ENCODE measurements at regions not wholly inside any gene's neighbourhood (a gene's known extent, or its start where the extent isn't known, plus 50 kb on each side); places are given as distances from the start of the nearest gene placed in this dataset.

DNA sequence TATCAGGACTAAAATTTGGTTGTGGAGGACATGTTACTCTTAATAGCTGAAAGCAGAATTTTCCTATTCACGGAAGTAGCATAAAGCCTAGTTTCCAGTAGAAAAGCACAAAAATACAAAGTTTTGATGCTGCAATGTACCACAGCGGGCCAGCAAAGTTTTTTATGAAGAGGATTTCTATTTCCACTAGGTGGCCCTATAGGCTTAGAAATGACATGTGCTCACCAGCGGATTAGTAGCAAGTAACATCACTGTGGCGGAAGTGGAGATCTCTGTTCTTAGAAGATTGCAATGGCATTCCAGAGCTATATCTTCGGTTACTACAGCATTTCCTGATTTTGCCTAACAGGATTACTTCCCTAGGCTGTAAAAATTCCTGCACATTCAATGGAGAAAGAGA lies 1219.0 kb upstream of the EYS start:
- no peak for FAIRE-seq
- DNase-seq (ENCODE audit: insufficient read length, low spot score), result peak; percentile 2

DNA sequence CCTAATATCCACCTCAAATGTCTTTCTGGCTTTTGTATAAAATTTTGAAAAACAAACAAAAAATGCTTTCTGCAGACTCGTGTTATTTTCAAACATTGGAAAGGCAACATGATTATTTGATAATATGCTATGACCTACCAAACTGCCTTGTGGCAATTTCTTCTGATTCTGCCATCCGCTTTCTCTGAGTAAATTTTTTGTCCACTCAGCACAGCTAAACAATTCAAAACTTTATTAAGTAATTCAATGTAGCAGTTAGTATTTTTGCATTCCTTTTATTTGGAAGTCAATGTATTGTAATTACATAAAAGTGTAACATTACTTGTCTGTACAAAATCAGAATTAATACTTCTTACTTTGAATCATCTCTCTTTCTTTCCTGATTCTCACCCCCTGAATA lies 1206.6 kb upstream of the EYS start:
- no peak for FAIRE-seq
- no peak for DNase-seq (ENCODE audit: insufficient read length, low spot score)

DNA sequence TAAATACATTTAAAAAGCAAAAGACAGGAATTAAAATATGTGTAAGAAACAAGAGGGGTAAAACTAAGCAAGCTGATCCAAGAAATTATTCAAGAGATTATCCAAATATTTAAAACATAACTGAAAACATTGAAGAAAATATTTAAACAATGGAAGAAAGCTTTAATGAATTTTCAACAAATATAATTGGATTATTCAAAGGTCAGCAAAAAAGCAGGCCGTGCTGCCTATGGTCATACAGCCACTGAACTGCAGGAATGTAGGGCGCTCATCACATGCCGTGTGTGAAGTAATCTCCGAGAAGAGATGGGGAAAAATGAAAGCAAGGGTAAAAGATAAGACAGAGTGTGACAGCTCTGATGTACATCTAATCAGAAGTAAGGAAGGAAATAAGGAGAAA lies 1195.4 kb upstream of the EYS start:
- FAIRE-seq (no peak), DNase-seq (ENCODE audit: insufficient read length, low spot score) (no peak)

DNA sequence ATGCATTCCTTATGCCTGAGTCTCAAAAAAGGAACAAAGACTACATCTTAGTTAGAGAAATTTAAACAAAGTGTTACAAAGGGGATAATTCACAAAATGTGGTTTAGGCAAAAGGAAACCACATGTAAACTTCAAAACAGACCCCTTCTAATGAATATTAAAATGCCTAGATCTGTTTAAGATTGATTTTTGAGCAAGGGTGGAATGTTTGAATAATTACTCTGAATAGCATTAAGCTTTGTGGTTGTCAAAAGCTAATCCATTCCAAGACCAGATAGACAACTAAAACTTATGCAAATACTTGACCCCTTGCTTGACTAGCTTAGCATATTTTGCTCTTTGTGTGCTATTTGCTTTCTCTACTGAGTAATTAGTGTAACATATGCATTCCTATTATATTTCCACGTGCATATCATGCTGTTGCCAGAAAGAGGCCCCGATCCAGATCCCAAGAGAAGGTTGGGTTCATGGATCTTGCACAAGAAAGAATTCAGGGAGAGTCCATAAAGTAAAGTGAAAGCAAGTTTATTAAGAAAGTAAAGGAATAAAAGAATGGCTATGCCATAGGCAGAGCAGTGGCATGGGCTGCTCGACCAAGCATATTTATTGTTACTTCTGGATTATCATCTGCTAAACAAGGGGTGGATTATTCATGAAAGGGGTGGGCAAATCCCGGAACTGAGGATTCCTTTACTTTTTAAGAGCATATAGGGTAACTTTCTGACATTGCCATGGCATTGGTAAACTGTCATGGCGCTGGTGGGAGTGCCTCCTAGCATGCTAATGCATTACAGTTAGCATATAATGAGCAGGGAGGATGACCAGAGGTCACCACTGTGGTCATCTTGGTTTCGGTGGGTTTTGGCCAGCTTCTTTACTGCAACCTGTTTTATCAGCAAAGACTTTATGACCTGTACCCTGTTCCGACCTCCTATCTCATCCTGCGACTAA lies 1193.4 kb upstream of the EYS start:
- no peak for FAIRE-seq
- no peak for DNase-seq (ENCODE audit: insufficient read length, low spot score)

DNA sequence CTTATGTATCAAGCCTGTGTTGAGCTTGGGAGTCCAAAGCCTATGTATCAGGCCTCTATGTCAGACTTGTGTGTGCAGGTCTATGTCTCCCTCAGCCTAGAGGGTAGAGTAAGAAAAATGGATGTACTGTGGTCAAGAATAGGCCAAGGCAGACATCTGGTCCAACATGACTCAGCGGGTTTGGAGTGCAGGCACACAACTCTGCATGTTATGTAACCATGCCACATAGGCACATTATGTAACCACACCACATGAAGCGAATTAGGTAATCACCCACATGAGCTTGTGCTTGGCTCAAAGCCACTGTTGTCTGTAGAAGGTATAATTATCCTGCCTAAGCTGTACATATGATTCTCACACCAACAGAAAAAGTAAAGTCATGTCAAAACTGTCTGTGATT lies 1190.5 kb upstream of the EYS start:
- no peak for DNase-seq (ENCODE audit: insufficient read length, low spot score)
- FAIRE-seq, result no peak

DNA sequence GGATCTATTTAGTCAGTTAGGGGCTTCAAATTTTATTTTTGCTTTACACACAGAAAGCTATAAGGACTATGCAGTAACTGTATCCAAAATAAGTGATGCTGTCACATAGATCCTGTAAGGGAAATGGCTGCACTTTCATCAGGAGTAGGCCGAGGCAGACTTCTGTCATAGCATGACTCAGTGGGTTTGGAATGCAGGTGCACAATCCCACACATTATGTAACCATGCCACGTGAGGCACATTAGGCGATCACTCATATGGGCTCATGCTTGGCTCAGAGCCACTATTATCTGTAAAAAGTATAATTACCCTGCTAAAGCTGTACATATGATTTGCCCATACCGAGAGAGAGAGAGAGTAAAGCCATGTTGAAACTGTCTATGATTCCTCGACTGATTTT lies 1189.4 kb upstream of the EYS start:
- FAIRE-seq, result no peak

DNA sequence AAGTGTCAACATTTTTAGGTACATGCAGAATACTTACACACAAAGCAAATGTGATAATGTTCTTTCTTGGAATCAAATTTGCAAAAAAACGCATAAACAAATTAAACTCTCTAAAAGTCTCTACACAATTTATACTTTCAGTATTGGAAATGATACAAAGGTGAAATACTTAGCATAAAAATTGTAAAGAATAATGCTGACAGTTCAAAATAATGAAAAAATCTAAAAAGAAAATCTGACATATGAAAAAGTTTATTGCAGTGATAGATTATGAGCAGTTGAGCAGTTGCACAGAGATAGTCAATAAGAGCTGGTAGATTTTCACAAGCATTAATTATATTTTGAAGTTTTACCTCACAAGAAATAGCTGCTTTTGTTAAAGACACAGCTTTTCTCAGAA lies 1176.4 kb upstream of the EYS start:
- FAIRE-seq, result no peak
- DNase-seq (ENCODE audit: insufficient read length, low spot score), result no peak

More for the DNA sequence above, 1189.4 kb upstream of the EYS start:
- DNase-seq (ENCODE audit: insufficient read length, low spot score), result no peak

DNA sequence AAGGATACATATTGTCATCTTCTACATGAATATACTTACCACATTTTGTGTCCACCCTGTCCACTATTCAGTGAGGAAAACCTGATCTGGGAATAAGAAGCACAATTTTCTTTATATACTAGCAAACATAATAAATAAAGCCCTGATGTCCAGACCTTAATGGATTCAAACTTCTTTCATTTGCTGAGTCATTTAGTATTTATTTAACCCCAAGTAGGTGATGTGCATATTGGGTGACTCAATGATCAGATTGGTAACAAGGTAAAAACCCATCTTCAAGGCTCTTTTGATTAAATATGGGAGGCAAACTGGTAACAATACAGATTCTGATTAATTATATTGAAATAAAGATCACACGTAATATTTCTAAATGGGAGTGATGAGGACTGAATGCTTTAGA lies 1159.8 kb upstream of the EYS start:
- no peak for FAIRE-seq
- DNase-seq (ENCODE audit: insufficient read length, low spot score), result no peak

DNA sequence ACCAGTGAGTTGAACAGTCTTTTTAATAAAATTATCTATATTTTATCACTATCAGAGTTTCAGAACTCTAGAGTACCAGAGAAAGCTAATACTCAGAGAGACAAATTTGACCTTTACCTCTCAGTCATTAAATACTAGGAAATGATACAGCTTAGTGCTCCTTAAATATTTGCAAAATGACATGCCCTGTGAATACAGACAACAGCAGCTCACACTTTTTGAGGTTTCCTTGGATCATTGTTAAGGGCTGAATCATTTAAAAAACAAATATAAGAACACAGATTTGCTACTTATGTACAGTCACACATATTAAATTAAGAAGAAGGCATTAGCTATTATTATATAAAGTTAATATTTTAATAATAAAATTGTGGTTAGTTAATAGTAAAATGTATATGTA lies 1158.7 kb upstream of the EYS start:
- no peak for FAIRE-seq
- DNase-seq (ENCODE audit: insufficient read length, low spot score), result no peak

DNA sequence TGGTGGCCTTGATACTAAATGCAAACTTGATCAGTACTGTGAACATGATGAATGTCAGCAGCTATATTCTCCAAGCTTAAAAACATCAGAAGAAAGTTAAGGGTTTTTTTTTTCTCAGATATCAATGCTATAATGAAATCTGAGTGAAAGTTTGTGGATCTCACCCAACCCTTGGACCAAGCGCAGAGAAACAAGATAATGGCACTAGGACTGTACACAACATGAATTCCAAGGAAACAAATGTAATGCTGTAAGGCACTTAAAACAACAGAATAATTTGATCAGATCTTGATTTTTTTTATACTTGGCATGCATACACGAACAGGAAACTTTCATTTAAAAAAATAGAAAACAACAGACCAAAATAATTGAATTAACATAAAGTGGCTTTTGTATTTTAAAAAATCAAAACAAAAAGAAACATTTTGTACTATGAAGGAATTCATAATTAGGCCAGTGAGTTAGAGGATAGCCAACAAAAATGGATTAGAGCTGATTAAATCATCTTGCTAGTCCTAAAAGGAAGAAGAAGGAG lies 1154.0 kb upstream of the EYS start:
- no peak for FAIRE-seq
- DNase-seq (ENCODE audit: insufficient read length, low spot score), result no peak

DNA sequence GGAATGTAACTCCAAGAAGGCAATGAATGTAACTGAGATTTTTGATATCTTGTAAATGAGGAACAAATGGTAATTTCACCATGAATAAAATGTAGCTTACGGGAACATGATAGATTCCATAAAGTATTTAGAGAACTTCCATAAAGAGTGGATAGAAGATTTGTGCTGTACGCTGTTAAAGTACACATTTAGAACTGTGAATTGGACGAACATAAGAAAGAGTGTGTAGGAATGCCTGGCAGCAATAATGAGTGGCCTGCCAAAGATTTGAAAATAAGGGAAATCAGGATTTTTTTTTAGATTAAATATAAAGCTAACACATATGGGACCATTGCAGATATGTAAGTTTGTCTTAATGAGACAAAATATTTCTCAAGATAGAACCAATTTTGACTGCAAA lies 1153.3 kb upstream of the EYS start:
- DNase-seq (ENCODE audit: insufficient read length, low spot score), result no peak
- FAIRE-seq, result no peak

DNA sequence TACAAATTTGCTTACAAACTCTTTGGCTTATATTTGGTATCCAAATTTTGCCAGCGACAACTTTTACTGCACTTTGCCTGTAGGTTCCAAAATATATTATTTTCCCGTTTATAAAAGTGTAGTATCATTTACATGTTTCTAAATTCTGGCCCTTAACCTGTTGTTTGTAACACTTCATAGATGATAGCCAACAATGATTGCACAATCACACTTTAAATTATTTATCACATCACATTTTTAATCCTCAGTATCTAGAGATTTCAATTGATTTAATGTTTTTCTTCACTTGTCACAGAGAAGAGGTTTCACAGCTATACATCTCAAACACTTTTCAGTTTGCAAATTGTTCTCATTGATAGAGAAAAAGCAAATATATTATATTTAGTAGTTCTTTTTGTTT lies 1151.2 kb upstream of the EYS start:
- DNase-seq (ENCODE audit: insufficient read length, low spot score), result no peak
- FAIRE-seq, result no peak

DNA sequence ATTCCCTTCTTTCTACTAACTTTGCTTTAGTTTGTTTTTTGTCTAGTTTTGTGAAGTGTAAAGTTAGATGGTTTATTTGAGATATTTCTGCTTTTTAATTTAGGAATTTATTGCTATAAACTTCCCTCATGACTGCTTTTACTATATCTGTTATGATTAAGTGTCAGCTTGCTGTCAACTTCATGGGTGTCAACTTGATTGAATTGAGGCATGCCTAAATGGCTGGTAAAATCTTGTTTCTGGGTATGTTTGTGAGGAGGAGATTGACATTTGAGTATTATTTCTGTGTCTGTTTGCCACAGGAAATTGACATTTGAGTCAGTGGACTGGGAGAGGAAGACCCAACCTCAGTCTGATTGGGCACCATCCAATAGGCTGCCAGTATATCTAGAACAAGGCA lies 1147.0 kb upstream of the EYS start:
- DNase-seq (ENCODE audit: insufficient read length, low spot score) (no peak), FAIRE-seq (no peak)

DNA sequence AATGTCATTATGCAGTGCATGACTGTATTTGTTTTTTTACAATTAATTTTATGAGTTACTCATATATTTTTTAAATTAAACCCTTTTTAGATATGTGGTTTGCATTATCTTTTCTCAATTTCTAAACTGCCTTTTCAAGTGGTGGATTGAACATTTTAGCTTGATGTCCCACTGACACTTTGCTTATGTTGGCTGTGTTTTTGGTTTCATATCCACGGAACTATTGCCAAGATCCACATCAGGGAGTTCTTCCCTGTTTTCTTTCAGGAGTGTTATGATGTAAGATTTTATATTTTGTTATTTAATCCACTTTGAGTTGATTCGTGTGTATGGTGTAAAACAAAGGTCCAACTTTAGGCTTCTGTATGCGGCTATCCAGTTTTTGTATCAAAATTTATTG lies 1144.9 kb upstream of the EYS start:
- FAIRE-seq, result no peak
- DNase-seq (ENCODE audit: insufficient read length, low spot score), result no peak

DNA sequence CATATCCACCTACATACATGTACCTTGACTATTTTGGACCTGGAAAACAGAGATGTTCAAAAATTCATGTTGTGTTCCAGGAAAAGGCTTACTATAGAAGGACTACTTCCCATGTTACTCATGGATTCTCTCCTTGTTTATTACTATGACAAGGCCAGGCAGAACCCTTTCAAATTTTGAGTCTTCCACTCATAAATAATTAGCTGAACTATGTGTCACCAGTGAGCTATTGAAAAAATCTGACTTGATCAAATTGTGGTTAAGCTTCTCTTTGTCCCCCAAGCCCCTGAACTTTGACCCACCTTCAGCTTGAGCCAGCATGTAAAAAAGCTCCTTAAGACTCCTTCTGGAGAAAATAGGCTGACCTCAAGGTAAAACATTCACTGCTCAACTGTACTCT lies 1142.8 kb upstream of the EYS start:
- DNase-seq (ENCODE audit: insufficient read length, low spot score) (peak; percentile 1), FAIRE-seq (no peak)

DNA sequence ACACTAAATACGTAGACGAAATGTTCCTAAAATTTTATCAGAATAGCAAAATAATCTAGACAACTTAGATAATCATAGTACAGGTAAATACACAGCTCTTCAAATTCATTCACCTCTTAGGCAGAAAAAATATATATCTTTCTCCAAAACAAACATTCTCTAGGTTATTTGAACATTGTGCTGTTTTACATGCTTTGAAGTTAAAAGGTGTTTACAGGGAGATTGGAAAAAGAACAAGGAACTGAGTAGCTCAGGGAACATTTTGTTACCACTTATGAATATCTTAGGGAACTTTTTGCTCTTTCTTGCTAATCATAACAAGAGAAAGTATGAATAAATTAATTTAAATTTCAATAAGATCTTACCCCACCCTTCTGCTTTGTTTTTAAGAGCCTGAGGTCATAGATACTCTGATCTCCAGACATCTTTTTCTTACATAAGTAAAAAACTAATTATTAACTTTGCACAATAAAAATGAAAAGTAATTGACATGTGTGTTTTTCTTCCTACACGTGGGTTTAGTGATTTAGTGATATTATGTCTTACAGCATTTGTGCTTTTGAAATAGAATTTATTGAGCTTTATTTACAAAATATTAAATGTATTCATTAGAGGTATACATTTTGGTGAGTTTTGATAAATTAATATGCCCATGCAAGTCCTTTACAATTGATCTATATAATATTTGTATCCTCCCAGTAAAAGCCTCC lies 1141.4 kb upstream of the EYS start:
- no peak for DNase-seq (ENCODE audit: insufficient read length, low spot score)
- FAIRE-seq, result no peak

DNA sequence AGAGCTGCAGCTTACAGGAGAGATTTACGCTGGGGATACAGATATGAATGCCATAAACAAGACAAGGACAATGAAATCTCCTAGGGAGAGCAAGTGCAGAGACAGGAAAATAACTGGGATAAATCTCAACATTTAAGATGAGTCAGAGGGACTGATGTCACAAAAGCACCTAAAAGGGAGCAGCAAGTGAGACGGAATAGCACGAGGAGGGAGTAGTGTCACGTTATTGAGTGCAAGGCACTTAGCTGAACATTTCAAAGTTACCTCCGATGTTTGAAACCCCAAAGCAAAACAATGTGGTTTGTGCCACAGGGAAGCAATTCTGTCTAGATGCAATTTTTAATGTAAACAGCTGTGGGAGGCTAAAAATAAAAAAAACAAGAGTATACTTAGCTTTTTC lies 1131.7 kb upstream of the EYS start:
- no peak for DNase-seq (ENCODE audit: insufficient read length, low spot score)
- no peak for FAIRE-seq

DNA sequence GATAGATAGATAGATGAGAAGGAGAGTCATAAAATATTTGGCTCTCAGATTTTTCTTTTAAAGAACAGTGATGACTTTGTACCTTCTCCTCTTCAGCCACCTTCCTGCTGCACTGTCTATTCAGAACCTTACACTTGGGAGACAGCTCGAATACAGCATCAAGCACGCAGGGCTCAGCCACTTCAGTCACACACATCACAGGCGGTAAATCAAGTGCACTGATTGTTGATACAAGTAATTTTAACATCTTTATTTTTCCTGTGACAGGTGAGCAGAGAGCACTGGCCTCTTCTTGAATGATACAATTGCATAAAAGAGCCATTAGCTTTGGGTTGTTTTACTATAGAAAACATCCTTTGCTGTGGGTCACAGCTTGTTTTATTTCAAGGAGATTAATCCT lies 1118.5 kb upstream of the EYS start:
- DNase-seq (ENCODE audit: insufficient read length, low spot score) (no peak), FAIRE-seq (no peak)

DNA sequence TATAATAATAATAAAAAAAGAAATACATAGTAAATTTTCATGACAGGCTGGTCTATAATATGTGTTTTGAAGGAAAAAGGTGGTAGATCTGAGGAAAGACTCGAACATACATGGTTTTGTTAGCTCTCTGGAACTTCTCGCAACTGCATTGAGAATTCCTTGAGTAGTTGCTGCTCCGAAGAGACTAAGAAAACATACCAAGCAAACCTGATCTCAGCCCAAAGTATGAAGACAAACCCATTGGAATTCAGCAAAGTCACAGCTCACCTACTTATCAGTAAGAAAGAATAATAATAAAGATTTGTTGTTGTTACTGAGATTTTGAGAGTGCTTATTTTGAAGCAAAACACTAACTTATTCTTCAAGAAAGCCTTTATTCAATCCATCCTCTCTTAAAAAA lies 1107.1 kb upstream of the EYS start:
- FAIRE-seq (no peak), DNase-seq (ENCODE audit: insufficient read length, low spot score) (no peak)

DNA sequence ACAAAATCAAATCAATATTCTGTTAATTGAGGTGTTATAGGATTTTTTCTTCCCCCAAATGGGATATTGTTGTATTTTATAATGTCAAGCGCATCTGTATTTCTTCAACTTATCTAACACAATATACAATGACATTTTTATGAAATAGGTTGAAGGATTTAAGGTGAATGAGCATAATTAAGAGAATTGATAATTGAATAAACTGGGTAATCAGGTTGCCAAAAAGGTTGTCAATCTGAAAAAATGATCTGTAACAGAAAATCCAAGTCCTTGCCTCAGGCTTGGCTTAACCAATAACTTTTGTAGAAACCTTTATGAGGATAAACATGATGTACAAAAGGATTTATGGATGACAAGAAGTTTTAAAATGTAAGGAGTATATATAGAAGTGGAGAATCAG lies 1101.7 kb upstream of the EYS start:
- DNase-seq (ENCODE audit: insufficient read length, low spot score), result no peak
- FAIRE-seq, result no peak

DNA sequence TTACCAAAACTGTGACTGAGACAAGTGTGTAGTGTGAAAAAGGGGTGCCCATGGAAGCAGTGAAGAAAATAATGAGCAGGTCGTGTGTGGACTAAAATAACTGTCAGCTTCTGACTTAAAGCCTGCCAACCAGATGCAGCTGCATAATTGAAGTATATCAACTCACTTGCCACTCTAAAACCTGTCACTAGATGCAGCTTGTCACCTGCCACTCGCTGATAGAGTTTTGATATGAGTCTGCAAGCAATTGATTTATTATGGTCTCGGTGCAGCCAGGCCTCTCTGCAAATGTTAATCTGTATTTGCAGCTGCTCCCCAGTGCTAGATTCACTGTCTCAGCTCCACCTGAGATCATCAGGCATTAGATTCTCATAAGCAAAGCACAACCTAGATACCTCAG lies 1090.0 kb upstream of the EYS start:
- FAIRE-seq (no peak), DNase-seq (ENCODE audit: insufficient read length, low spot score) (no peak)

DNA sequence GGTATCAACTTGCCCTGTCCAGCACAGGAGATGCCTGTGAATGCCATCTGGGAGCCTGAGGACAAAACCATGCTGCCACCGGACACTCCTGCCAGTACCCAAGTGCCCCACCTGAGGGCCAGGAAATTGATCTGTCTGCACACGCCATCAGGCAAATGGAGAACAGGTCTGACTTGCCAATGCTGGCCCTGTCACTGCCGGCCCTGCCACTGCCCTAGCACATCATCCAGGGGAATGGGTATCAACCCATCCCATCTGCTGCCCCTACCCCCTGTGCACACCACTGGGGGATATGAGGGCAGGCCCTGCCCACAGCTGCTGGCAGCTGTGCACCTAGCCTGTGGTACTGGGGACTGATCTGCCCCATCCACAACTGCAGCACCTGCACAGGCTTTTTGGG lies 1081.6 kb upstream of the EYS start:
- FAIRE-seq (no peak), DNase-seq (ENCODE audit: insufficient read length, low spot score) (no peak)
